ENCODE measurements at regions not wholly inside any gene's neighbourhood (a gene's known extent, or its start where the extent isn't known, plus 50 kb on each side); places are given as distances from the start of the nearest gene placed in this dataset.

DNA sequence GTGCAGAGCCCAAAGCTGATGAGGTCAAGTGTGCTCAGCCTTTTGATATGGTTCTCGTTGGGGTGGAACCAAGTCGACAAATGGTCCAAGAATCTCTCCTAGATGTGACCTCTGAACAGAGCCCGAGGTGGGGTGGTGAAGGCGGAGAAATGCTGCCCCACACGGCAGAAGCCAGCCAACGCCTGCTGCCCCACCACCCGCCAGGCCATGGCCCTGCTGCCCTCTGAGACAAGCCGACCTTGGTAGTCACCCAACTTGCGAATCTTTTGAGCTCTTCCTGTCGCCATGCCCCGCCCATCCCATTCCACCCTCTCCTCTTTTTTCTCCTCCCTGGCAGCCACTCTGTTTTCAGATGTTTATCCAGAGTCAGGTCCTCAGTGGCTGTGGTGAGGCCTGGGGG, 91.5 kb upstream of the EGFLAM start:
- no peak for DNase-seq (ENCODE audit: low read depth)
- TF ChIP-seq, protein P1, sequence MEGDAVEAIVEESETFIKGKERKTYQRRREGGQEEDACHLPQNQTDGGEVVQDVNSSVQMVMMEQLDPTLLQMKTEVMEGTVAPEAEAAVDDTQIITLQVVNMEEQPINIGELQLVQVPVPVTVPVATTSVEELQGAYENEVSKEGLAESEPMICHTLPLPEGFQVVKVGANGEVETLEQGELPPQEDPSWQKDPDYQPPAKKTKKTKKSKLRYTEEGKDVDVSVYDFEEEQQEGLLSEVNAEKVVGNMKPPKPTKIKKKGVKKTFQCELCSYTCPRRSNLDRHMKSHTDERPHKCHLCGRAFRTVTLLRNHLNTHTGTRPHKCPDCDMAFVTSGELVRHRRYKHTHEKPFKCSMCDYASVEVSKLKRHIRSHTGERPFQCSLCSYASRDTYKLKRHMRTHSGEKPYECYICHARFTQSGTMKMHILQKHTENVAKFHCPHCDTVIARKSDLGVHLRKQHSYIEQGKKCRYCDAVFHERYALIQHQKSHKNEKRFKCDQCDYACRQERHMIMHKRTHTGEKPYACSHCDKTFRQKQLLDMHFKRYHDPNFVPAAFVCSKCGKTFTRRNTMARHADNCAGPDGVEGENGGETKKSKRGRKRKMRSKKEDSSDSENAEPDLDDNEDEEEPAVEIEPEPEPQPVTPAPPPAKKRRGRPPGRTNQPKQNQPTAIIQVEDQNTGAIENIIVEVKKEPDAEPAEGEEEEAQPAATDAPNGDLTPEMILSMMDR (conservative IDR thresholded peaks at IDR 0.05; ENCODE audit: low read length), result no peak
- no peak overlapping the region for H3K4me3 ChIP-seq (ENCODE audit: low read length)

GRCh38 chr5:38165435-38165834, 92.9 kb upstream of the EGFLAM start:
- TF ChIP-seq, protein P1 (conservative IDR thresholded peaks at IDR 0.05; ENCODE audit: low read length), result no peak
- no peak overlapping the region for H3K4me3 ChIP-seq (ENCODE audit: low read length)
- DNase-seq (ENCODE audit: low read depth), result no peak

- H3K4me3 ChIP-seq (ENCODE audit: low read length), result no peak overlapping the region
- no peak for DNase-seq (ENCODE audit: low read depth)
- TF ChIP-seq, protein P1 (conservative IDR thresholded peaks at IDR 0.05; ENCODE audit: low read length), result no peak
Observed at GRCh38 chr5:38164776-38165399, 93.5 kb upstream of the EGFLAM start.

DNA sequence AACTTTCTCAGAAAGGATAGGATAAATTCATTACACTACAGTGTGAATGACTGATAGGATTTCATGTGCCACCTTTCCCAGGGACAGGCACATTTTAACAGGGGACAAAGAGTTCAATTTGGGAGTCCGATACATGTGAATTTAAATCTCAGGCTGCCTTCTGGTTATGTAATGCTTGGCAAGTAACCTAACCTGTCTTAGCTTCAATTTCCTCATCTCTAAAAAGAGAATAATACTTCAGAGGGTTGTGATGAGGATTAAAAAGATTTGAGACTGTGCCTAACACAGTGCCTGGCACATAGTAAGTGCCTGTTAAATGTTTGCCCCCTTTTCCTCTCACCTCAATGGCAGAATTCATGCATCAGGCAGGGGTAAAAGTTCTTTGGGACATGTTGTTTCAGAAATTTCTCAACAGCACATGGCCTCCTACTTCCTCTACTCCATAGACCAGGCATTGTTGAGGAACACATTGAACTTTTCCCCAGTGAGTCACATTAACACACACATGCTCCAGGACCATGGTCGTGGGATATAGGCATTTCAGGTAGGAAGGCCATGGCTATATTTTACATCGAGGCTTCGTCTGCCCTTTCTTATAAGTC, 94.6 kb upstream of the EGFLAM start:
- TF ChIP-seq, protein P1 (conservative IDR thresholded peaks at IDR 0.05; ENCODE audit: low read length), result no peak
- no peak overlapping the region for H3K4me3 ChIP-seq (ENCODE audit: low read length)
- no peak for DNase-seq (ENCODE audit: low read depth)

- no peak for DNase-seq (ENCODE audit: low read depth)
- TF ChIP-seq, protein P1 (conservative IDR thresholded peaks at IDR 0.05; ENCODE audit: low read length), result no peak
- no peak overlapping the region for H3K4me3 ChIP-seq (ENCODE audit: low read length)
Observed at GRCh38 chr5:38162625-38163024, 95.7 kb upstream of the EGFLAM start.

DNA sequence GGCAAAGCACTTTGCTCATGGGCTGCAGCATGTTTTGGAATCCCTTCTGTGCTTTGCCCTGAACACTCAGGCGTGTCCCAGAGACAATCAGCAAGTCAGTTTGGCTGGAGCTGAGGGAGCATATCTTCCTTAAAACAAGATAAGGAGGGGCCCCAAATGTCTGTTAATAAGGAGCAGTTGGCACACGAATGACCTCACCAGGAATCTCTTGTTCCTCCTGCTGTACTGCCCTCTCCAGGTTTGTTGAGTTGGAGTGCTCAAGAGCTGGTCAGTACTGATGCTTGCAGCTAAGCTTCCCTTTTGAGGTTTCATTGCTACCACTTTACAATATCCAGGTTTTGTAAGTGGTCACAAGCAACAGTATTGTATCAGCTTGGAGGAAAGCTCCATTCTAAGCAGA, 101.3 kb upstream of the EGFLAM start:
- no peak overlapping the region for H3K4me3 ChIP-seq (ENCODE audit: low read length)
- TF ChIP-seq, protein P1 (conservative IDR thresholded peaks at IDR 0.05; ENCODE audit: low read length), result no peak
- DNase-seq (ENCODE audit: low read depth), result no peak

- TF ChIP-seq, protein P1 (conservative IDR thresholded peaks at IDR 0.05; ENCODE audit: low read length), result no peak
- no peak overlapping the region for H3K4me3 ChIP-seq (ENCODE audit: low read length)
- no peak for DNase-seq (ENCODE audit: low read depth)
Observed at GRCh38 chr5:38154615-38155204, 103.6 kb upstream of the EGFLAM start.
